ENCODE measurements at regions not wholly inside any gene's neighbourhood (a gene's known extent, or its start where the extent isn't known, plus 50 kb on each side); places are given as distances from the start of the nearest gene placed in this dataset.

DNA sequence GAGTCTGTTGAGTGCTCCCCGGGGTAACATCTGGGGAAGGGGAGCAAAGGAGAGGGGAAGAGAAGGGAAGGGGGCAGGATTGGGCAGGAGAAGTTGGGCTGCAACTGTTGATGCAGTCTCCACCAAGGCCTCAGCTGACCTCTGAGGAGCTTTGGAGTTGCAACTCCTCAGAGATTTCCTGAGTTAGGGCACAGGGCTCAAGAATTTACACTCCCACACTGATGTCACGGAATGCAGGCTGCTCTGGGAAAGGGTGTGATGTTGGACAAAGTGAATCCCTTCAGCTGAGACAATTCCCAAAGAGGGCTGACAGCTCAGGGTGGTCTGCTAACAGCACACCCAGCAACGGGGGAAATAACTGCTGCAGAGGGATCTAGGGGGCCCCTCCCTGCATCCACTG lies 295.6 kb downstream of the PCNX1 start:
- no peaks in the 10 kb centered on the region for H3K4me1 ChIP-seq (ENCODE audit: control insufficient read depth in 4 of 4, insufficient read depth in 4 of 4, low read length in 3 of 4)
- 70% methylated on average over 3 of the region's 3 CpGs for WGBS
- TF ChIP-seq, protein P1, sequence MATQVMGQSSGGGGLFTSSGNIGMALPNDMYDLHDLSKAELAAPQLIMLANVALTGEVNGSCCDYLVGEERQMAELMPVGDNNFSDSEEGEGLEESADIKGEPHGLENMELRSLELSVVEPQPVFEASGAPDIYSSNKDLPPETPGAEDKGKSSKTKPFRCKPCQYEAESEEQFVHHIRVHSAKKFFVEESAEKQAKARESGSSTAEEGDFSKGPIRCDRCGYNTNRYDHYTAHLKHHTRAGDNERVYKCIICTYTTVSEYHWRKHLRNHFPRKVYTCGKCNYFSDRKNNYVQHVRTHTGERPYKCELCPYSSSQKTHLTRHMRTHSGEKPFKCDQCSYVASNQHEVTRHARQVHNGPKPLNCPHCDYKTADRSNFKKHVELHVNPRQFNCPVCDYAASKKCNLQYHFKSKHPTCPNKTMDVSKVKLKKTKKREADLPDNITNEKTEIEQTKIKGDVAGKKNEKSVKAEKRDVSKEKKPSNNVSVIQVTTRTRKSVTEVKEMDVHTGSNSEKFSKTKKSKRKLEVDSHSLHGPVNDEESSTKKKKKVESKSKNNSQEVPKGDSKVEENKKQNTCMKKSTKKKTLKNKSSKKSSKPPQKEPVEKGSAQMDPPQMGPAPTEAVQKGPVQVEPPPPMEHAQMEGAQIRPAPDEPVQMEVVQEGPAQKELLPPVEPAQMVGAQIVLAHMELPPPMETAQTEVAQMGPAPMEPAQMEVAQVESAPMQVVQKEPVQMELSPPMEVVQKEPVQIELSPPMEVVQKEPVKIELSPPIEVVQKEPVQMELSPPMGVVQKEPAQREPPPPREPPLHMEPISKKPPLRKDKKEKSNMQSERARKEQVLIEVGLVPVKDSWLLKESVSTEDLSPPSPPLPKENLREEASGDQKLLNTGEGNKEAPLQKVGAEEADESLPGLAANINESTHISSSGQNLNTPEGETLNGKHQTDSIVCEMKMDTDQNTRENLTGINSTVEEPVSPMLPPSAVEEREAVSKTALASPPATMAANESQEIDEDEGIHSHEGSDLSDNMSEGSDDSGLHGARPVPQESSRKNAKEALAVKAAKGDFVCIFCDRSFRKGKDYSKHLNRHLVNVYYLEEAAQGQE (IDR thresholded peaks at IDR 0.05), result no peak
- TF ChIP-seq, protein P2, sequence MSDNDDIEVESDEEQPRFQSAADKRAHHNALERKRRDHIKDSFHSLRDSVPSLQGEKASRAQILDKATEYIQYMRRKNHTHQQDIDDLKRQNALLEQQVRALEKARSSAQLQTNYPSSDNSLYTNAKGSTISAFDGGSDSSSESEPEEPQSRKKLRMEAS (IDR thresholded peaks at IDR 0.05), result no peak
- TF ChIP-seq HNF4G (IDR thresholded peaks at IDR 0.05), result no peak
- no peaks in the 10 kb centered on the region for H3K9me3 ChIP-seq (ENCODE audit: control insufficient read depth in 4 of 4, low read length in 3 of 4)
- no peak overlapping the region for H3K27ac ChIP-seq (ENCODE audit: low read depth in 1 of 2, low read length in 2 of 2)
- no peaks in the 10 kb centered on the region for H3K36me3 ChIP-seq (ENCODE audit: control insufficient read depth in 4 of 4, insufficient read depth in 3 of 4, low read depth in 1 of 4, low read length in 3 of 4)
- H3K9ac ChIP-seq (ENCODE audit: low read depth in 1 of 2, low read length in 2 of 2), result no peak overlapping the region
- no peak for DNase-seq (ENCODE audit: low spot score)
- no peaks in the 10 kb centered on the region for H3K27me3 ChIP-seq (ENCODE audit: control insufficient read depth in 4 of 4, insufficient read depth in 4 of 4, low read length in 3 of 4)
- no peak overlapping the region for H3K4me3 ChIP-seq (ENCODE audit: low read depth in 1 of 3, low read length in 3 of 3)

DNA sequence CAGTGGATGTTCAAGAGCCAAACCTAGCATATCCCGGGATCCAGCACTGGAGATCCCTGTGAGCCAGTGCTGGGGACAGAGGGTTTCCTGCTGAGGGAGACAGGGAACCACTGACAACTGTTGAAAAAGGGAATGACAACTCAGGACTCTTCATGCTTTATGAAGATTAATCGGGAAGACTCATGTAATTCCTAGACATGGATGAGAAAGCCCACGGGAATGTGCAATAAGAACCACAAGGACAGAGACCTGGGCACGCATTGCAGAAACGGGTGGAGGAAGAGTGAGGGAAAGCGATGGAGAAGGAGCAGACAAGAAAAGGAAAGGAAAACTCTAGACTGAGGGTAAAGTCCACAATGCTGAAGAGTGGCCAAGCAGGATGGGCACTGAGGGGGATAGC lies 296.0 kb downstream of the PCNX1 start:
- no peak overlapping the region for H3K4me3 ChIP-seq (ENCODE audit: low read depth in 1 of 3, low read length in 3 of 3)
- WGBS, result 91% methylated on average over 6 of the region's 6 CpGs
- no peaks in the 10 kb centered on the region for H3K4me1 ChIP-seq (ENCODE audit: control insufficient read depth in 4 of 4, insufficient read depth in 4 of 4, low read length in 3 of 4)
- H3K27me3 ChIP-seq (ENCODE audit: control insufficient read depth in 4 of 4, insufficient read depth in 4 of 4, low read length in 3 of 4), result no peaks in the 10 kb centered on the region
- no peak overlapping the region for H3K27ac ChIP-seq (ENCODE audit: low read depth in 1 of 2, low read length in 2 of 2)
- H3K36me3 ChIP-seq (ENCODE audit: control insufficient read depth in 4 of 4, insufficient read depth in 3 of 4, low read depth in 1 of 4, low read length in 3 of 4), result no peaks in the 10 kb centered on the region
- H3K9me3 ChIP-seq (ENCODE audit: control insufficient read depth in 4 of 4, low read length in 3 of 4), result no peaks in the 10 kb centered on the region
- no peak for DNase-seq (ENCODE audit: low spot score)
- TF ChIP-seq YY1 (IDR thresholded peaks at IDR 0.05), result no peak
- TF ChIP-seq NR2F2 (IDR thresholded peaks at IDR 0.05), result no peak
- TF ChIP-seq EGR1 (IDR thresholded peaks at IDR 0.05; ENCODE audit: low read depth in 2 of 2), result no peak
- TF ChIP-seq, protein P3, sequence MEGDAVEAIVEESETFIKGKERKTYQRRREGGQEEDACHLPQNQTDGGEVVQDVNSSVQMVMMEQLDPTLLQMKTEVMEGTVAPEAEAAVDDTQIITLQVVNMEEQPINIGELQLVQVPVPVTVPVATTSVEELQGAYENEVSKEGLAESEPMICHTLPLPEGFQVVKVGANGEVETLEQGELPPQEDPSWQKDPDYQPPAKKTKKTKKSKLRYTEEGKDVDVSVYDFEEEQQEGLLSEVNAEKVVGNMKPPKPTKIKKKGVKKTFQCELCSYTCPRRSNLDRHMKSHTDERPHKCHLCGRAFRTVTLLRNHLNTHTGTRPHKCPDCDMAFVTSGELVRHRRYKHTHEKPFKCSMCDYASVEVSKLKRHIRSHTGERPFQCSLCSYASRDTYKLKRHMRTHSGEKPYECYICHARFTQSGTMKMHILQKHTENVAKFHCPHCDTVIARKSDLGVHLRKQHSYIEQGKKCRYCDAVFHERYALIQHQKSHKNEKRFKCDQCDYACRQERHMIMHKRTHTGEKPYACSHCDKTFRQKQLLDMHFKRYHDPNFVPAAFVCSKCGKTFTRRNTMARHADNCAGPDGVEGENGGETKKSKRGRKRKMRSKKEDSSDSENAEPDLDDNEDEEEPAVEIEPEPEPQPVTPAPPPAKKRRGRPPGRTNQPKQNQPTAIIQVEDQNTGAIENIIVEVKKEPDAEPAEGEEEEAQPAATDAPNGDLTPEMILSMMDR (IDR thresholded peaks at IDR 0.05; ENCODE audit: low read depth, low read length, missing input control), result no peak
- no peak for TF ChIP-seq FOXA2 (IDR thresholded peaks at IDR 0.05)
- TF ChIP-seq, protein P4, sequence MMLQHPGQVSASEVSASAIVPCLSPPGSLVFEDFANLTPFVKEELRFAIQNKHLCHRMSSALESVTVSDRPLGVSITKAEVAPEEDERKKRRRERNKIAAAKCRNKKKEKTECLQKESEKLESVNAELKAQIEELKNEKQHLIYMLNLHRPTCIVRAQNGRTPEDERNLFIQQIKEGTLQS (IDR thresholded peaks at IDR 0.05), result no peak
- TF ChIP-seq, protein P2 (IDR thresholded peaks at IDR 0.05), result no peak
- TF ChIP-seq, protein P5, sequence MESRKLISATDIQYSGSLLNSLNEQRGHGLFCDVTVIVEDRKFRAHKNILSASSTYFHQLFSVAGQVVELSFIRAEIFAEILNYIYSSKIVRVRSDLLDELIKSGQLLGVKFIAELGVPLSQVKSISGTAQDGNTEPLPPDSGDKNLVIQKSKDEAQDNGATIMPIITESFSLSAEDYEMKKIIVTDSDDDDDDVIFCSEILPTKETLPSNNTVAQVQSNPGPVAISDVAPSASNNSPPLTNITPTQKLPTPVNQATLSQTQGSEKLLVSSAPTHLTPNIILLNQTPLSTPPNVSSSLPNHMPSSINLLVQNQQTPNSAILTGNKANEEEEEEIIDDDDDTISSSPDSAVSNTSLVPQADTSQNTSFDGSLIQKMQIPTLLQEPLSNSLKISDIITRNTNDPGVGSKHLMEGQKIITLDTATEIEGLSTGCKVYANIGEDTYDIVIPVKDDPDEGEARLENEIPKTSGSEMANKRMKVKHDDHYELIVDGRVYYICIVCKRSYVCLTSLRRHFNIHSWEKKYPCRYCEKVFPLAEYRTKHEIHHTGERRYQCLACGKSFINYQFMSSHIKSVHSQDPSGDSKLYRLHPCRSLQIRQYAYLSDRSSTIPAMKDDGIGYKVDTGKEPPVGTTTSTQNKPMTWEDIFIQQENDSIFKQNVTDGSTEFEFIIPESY (IDR thresholded peaks at IDR 0.05), result no peak
- no peak for TF ChIP-seq RAD21 (IDR thresholded peaks at IDR 0.05)
- TF ChIP-seq RXRA (IDR thresholded peaks at IDR 0.05), result no peak
- no peak for TF ChIP-seq SP1 (IDR thresholded peaks at IDR 0.05)
- TF ChIP-seq, protein P1 (IDR thresholded peaks at IDR 0.05), result no peak
- no peak for TF ChIP-seq TAF1 (conservative IDR thresholded peaks at IDR 0.05)
- no peak for TF ChIP-seq JUND (IDR thresholded peaks at IDR 0.05)
- TF ChIP-seq HNF4A (conservative IDR thresholded peaks at IDR 0.05), result no peak
- H3K9ac ChIP-seq (ENCODE audit: low read depth in 1 of 2, low read length in 2 of 2), result no peak overlapping the region
